ENCODE measurements at regions not wholly inside any gene's neighbourhood (a gene's known extent, or its start where the extent isn't known, plus 50 kb on each side); places are given as distances from the start of the nearest gene placed in this dataset.

DNA sequence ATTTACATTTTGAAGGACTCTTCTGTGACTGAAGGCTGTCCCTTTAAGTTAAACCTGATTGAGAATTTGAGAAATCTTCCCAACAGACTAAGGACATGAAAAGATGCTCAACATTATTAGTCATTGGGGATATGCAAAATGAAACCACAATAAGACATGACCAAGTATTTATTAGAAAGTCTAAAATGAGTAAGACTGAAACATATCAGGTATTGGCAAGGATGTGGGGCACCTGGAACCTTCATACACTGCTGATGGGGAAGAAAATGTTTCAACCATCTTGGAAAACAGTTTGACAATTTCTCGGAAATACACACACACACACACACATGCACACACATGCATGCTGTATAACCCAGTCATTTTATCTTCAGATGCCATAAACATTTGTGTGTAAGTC lies 132.1 kb upstream of the CDK6 start:
- no peak for DNase-seq (ENCODE audit: low spot score)
- Histone ChIP-seq H3K9me3 (no peaks in the 10 kb centered on the region), H3K27ac (no peak overlapping the region), H3K36me3 (no peaks in the 10 kb centered on the region), H3K27me3 (replicated peaks; ENCODE audit: insufficient read depth) (no peaks in the 10 kb centered on the region), H3K4me3 (no peak overlapping the region), H3K4me1 (ENCODE audit: control insufficient read depth in 1 of 2, low read depth in 2 of 2) (peaks cover 0 to 4% of the 10 kb centered on the region in 2 donors)
- TF ChIP-seq, protein P1, sequence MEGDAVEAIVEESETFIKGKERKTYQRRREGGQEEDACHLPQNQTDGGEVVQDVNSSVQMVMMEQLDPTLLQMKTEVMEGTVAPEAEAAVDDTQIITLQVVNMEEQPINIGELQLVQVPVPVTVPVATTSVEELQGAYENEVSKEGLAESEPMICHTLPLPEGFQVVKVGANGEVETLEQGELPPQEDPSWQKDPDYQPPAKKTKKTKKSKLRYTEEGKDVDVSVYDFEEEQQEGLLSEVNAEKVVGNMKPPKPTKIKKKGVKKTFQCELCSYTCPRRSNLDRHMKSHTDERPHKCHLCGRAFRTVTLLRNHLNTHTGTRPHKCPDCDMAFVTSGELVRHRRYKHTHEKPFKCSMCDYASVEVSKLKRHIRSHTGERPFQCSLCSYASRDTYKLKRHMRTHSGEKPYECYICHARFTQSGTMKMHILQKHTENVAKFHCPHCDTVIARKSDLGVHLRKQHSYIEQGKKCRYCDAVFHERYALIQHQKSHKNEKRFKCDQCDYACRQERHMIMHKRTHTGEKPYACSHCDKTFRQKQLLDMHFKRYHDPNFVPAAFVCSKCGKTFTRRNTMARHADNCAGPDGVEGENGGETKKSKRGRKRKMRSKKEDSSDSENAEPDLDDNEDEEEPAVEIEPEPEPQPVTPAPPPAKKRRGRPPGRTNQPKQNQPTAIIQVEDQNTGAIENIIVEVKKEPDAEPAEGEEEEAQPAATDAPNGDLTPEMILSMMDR (IDR thresholded peaks at IDR 0.05): no peak
- ATAC-seq (ENCODE audit: insufficient number of reproducible peaks, low FRiP score, low read depth): no peak

DNA sequence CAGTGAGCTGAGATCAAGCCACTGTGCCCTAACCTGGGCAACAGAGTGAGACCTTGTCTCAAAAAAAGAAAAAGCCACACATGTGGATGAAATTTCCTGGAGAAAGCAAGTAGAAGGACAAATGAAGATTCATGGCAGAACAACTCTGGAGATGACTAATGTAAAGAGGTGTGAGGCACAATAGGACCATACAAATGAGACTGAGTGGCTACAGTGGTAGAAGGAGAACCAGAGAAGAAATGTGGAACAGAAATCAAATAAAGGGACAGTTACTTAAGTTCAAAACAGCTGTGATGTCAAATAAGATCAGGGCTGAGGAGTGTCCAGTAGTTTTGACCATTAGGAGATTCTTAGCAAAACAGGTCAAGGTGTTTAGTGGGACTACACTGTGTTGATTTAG lies 130.9 kb upstream of the CDK6 start:
- ATAC-seq (ENCODE audit: insufficient number of reproducible peaks, low FRiP score, low read depth) (no peak), DNase-seq (ENCODE audit: low spot score) (no peak)
- Histone ChIP-seq H3K27ac (no peak overlapping the region), H3K36me3 (no peaks in the 10 kb centered on the region), H3K4me1 (ENCODE audit: control insufficient read depth in 1 of 2, low read depth in 2 of 2) (no peaks in the 10 kb centered on the region), H3K27me3 (replicated peaks; ENCODE audit: insufficient read depth) (no peaks in the 10 kb centered on the region), H3K9me3 (no peaks in the 10 kb centered on the region), H3K4me3 (no peak overlapping the region)
- TF ChIP-seq, protein P1 (IDR thresholded peaks at IDR 0.05): no peak

DNA sequence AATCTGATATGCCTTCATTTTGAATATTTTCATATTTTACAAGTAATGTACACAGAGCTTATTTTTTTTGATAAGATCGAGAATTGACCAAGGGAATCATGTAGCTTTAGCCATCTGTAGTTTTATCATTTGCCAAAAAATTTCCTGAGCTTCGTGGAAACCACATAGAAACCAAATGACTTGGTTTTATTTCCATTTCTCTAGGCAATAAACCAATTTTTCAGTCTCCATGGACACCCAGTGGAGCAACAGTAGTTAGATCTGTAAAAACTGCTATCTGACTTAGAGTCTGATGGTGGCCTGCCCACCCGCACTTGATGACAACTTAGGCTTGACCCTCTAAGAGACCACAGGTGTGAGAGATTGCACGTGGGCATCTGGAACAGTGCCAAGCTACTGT lies 127.8 kb upstream of the CDK6 start:
- TF ChIP-seq, protein P1 (IDR thresholded peaks at IDR 0.05): no peak
- Histone ChIP-seq H3K4me1 (ENCODE audit: control insufficient read depth in 1 of 2, low read depth in 2 of 2) (no peaks in the 10 kb centered on the region), H3K9me3 (no peaks in the 10 kb centered on the region), H3K4me3 (no peak overlapping the region), H3K27me3 (replicated peaks; ENCODE audit: insufficient read depth) (no peaks in the 10 kb centered on the region), H3K27ac (no peak overlapping the region), H3K36me3 (no peaks in the 10 kb centered on the region)
- DNase-seq (ENCODE audit: low spot score): no peak
- ATAC-seq (ENCODE audit: insufficient number of reproducible peaks, low FRiP score, low read depth): no peak

DNA sequence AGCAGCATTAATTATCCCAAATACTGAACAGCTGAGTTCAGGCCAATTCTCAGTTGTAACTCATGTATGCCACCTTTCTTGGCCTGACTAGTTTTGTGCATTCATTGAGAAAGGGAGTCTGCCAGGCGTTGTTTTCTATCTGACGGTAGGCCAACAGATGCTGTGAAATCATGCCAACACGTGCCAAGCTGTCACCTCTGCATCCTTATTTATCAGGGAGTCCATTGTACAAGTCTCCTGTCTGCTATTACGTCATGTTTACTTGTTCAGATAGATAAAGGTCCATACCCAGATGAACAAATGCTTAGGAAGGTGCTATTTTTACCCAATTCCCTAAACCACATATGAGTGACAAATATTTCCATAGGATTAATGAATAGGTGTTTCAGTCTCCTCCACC lies 127.2 kb upstream of the CDK6 start:
- ATAC-seq (ENCODE audit: insufficient number of reproducible peaks, low FRiP score, low read depth): no peak
- no peak for DNase-seq (ENCODE audit: low spot score)
- H3K4me1 ChIP-seq (ENCODE audit: control insufficient read depth in 1 of 2, low read depth in 2 of 2): no peaks in the 10 kb centered on the region
- H3K27ac ChIP-seq: no peak overlapping the region
- no peaks in the 10 kb centered on the region for H3K36me3 ChIP-seq
- H3K4me3 ChIP-seq: no peak overlapping the region
- TF ChIP-seq, protein P1 (IDR thresholded peaks at IDR 0.05): no peak
- no peaks in the 10 kb centered on the region for H3K9me3 ChIP-seq
- H3K27me3 ChIP-seq (replicated peaks; ENCODE audit: insufficient read depth): no peaks in the 10 kb centered on the region

DNA sequence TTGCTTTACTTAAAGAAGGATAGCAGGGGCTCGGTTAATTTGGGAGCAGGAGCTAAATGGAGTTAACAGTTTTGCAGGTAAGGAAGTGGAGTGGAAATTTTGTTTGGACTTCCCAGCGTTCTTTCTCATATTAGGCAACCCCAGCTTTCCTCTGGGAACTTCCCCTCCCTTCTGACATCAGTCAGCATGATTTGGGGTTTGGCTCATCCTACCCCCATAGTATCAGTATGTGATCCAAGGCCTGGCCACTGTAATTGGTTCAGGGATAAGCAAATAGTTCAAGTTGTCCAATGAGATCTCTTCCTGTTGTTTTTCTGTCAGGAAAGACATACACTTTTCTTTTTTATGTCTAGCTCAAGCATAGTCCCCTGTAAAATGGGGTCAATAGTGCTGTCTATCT lies 125.6 kb upstream of the CDK6 start:
- no peak overlapping the region for H3K27ac ChIP-seq
- DNase-seq (ENCODE audit: low spot score) (no peak), ATAC-seq (ENCODE audit: insufficient number of reproducible peaks, low FRiP score, low read depth) (no peak)
- H3K9me3 ChIP-seq: no peaks in the 10 kb centered on the region
- TF ChIP-seq, protein P1 (IDR thresholded peaks at IDR 0.05): no peak
- H3K27me3 ChIP-seq (replicated peaks; ENCODE audit: insufficient read depth): no peaks in the 10 kb centered on the region
- H3K36me3 ChIP-seq: no peaks in the 10 kb centered on the region
- no peaks in the 10 kb centered on the region for H3K4me1 ChIP-seq (ENCODE audit: control insufficient read depth in 1 of 2, low read depth in 2 of 2)
- H3K4me3 ChIP-seq: no peak overlapping the region

Data from thoracic aorta (tissue), 2 donors.